OCI-LY3 (cell line): ENCODE measurements at regions not wholly inside any gene's neighbourhood (a gene's known extent, or its start where the extent isn't known, plus 50 kb on each side); places are given as distances from the start of the nearest gene placed in this dataset.

ENCODE experiments used
- CTCF ChIP-seq: fragments of 200-600, 300-600 bp; sonication (generic); IDR thresholded peaks from 2 replicates; pipeline ENCODE4 v1.5.1; 2014; ENCODE audit warnings: antibody characterized with exemption, low read length, low read depth
- EZH2phosphoT487 ChIP-seq: fragments of 200-600 bp; shearing (Covaris generic); IDR thresholded peaks from 2 replicates; pipeline ENCODE4 v1.6.1; 2018; ENCODE audit warnings: antibody characterized with exemption, mixed run types, low read depth

- TF ChIP-seq CTCF (no peak), EZH2phosphoT487 (no peak)
Measured at GRCh38 chr20:21826976-21827375, 121.5 kb downstream of the PAX1 start.
